Activated T-helper 17 cell treated with anti-CD3 and anti-CD28 coated beads, Interleukin-2, amount 50 U/mL, for 72 hours (primary cell): ENCODE measurements at regions not wholly inside any gene's neighbourhood (a gene's known extent, or its start where the extent isn't known, plus 50 kb on each side); places are given as distances from the start of the nearest gene placed in this dataset.
A peak's percentile ranks its signal among the peaks of the same experiment; 100 is the strongest.
"Not testable (repeated sequence)": the region's sequence is repeated elsewhere in the genome, so short reads cannot be mapped to it uniquely, and the experiment has no call there.

Experiments
- ATAC-seq: fragments of 150-1000 bp; cut with Tn5 transposase; replicated peaks from 2 replicates; pipeline ENCODE4 v1.10.0; 2021; ENCODE audit warnings: mild to moderate bottlenecking, moderate library complexity
- H3K27ac Mint-ChIP-seq: one replicate; pipeline ENCODE4 v1.8.0; 2022; ENCODE audit warnings: mixed read lengths
- H3K27me3 Mint-ChIP-seq: one replicate; pipeline ENCODE4 v1.8.0; 2022; ENCODE audit warnings: mixed read lengths
- H3K36me3 Mint-ChIP-seq: one replicate; pipeline ENCODE4 v1.8.0; 2022; ENCODE audit warnings: low read depth, mild to moderate bottlenecking, mixed read lengths
- H3K4me1 Mint-ChIP-seq: one replicate; pipeline ENCODE4 v1.8.0; 2022; ENCODE audit warnings: mixed read lengths
- H3K4me3 Mint-ChIP-seq: one replicate; pipeline ENCODE4 v1.8.0; 2022; ENCODE audit warnings: mild to moderate bottlenecking, mixed read lengths
- H3K9me3 Mint-ChIP-seq: one replicate; pipeline ENCODE4 v1.8.0; 2022; ENCODE audit warnings: mixed read lengths

DNA sequence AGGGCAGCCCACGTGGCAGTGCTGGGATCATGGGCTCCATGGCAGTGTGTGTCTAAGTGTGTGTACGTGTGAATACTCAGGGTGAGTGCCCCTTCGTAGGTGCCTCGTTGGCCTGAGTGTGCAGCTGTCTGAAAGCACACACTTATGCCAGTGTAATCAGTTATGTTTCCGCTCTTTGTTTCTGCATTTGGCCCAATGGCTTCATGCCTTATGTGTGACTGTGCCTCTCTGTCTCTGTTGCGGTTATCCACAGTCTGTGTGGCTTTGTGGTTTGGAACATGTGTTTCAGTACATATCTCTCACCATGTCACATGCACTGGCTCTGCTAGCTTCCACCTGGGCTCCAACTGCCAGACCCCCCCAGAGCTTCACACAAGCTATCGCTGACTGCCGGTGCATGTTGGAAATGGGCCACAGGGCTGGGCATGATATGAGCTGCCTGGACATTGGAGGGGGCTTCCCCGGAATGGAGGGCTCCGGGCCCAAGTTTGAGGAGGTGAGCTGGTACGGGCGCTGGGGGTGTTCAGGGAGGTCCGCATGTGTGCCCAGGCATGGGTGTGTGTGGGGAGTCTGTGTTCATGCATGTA lies 70.3 kb upstream of the TINAGL1 start:
- ATAC-seq: peak; percentile 73
- Mint-ChIP-seq H3K27ac (peak overlapping the region; percentile 47), H3K4me3 (no peak overlapping the region), H3K36me3 (no peaks in the 10 kb centered on the region), H3K4me1 (peaks cover 8% of the 10 kb centered on the region), H3K27me3 (peaks cover 22% of the 10 kb centered on the region), H3K9me3 (no peaks in the 10 kb centered on the region)

DNA sequence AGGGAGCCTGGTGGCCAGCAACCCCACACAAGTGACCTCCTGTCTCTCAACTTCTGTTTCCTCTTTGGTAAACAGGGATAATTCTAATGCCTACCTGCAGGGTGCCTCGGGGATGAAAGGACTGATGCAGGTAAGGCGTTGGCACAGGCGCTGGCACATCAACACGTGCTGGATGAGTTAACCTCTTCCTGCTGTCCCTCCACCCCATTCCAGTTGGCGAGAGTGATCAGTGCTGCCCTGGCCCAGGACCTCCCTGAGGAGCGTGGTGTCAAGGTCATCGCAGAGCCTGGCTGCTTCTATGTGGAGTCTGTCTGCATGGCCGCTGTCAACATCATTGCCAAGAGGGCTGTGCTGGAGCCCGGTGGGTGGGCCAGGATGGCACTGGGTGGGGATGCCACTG lies 69.1 kb upstream of the TINAGL1 start:
- no peaks in the 10 kb centered on the region for H3K36me3 Mint-ChIP-seq
- H3K4me3 Mint-ChIP-seq: no peak overlapping the region
- H3K4me1 Mint-ChIP-seq: peaks cover 8% of the 10 kb centered on the region
- H3K27me3 Mint-ChIP-seq: peaks cover 18% of the 10 kb centered on the region
- H3K9me3 Mint-ChIP-seq: no peaks in the 10 kb centered on the region
- no peak for ATAC-seq
- H3K27ac Mint-ChIP-seq: no peak overlapping the region

DNA sequence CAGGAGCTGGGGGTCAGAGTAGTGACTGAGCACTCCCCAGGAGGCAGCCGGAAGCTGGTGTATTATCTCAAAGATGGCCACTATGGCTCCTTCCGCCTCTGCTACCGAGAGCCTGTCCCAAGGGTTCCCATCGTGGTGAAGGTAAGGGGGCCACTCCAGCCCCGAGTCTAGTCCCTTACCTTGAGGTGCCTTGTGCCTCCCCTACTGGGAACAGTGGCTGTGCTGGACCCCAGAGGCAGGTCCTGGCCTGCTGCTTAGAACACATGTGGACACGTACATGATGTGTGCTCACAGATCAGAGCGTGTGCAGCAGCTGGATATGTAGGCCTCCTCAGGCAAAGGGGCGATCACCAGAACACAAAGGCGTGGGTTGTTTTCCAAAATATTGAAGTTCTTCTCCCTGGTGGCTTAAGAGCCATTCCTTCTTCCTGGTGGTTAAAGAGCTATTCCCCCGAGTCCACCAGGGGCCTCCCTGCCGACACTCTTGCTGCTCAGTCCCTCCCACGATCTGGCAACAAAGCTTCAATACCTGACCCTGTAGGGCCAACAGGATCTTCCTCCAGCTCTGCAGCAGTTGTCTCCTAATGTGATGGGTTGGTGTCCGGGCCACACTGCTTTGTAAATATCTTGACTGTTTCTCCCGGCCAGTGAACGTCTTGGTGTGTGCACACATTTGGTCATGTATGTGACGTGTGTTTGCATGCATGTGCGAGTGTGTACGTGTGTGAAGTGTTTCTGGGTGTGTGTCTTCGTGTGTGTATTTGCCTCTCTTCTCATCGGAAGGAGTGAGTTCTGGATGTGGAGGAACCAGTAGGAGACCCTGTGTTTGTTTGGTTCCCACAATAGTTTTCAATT lies 68.4 kb upstream of the TINAGL1 start:
- Mint-ChIP-seq H3K27ac (no peak overlapping the region), H3K27me3 (peaks cover 14% of the 10 kb centered on the region)
- no peak for ATAC-seq

DNA sequence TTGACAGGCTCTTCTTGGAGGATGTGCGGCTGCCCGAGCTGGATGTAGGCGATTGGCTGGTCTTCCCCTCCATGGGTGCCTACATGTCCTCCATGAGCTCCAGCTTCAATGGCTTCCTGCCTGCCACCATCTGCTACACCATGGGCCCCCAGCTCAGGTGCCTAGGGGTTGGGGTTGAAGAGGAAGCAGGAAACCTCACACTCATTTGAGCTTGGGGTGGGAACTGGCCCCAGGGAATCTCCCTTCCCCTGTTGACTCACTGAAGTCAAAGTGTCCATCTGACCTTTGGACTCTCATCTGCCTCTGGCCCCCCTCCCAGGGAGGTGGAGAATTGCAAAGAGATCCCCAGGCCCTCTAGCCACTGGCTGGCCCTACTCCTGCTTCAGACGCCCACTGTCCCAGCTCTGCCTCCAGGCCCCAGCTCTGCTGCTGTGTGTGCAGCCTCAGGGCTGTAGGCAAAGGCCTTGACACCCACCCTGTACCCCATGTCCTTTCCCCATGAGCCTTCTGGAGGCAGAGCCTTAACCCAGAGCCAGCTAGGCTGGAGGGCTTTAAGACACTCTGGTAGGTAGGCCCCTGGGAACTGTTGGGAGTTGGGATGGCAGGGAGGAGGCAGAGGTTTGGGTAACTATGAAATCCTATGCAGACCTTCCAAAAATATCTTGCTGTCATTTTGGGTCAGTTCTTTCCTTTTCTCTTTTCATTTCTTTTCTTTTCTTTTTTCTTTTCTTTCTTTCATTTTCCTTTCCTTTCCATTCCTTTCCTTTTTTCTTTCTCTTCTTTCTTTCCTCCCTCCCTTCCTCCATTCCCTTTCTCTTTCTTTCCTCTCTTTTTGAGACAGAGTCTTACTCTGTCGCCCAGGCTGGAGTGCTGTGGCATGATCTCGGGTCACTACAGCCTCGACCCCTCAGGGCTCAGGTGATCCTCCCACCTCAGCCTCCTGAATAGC lies 66.9 kb upstream of the TINAGL1 start:
- peaks cover 4% of the 10 kb centered on the region for H3K9me3 Mint-ChIP-seq
- H3K27ac Mint-ChIP-seq: peak overlapping the region; percentile 55
- peaks cover 14% of the 10 kb centered on the region for H3K27me3 Mint-ChIP-seq
- ATAC-seq: no peak
- H3K4me3 Mint-ChIP-seq: no peak overlapping the region
- peaks cover 8% of the 10 kb centered on the region for H3K4me1 Mint-ChIP-seq
- H3K36me3 Mint-ChIP-seq: no peaks in the 10 kb centered on the region

More for the DNA sequence above, 68.4 kb upstream of the TINAGL1 start:
- Mint-ChIP-seq H3K9me3 (no peaks in the 10 kb centered on the region), H3K4me3 (no peak overlapping the region), H3K4me1 (peaks cover 8% of the 10 kb centered on the region), H3K36me3 (no peaks in the 10 kb centered on the region)

DNA sequence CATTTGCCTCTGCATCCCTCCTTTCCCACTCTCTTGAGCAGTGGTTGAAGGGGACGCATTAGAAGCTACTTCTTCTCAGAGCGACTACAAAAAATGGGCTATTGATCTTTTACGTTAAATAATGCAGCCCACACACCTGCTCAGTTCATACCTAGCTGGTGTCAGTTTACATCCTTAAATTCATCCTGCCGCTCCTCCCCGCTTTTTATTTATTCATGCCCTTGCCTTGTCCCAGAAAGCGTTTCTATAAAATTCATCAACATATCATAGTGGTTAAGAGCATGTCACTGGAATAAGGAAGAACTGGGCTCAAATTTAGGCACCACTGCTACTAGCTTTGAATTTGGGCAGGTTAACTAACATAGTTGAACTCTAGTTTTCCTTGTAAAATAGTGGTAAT lies 66.0 kb upstream of the TINAGL1 start:
- H3K27ac Mint-ChIP-seq: no peak overlapping the region
- ATAC-seq: no peak
- H3K4me3 Mint-ChIP-seq: no peak overlapping the region
- no peaks in the 10 kb centered on the region for H3K36me3 Mint-ChIP-seq
- H3K9me3 Mint-ChIP-seq: peaks cover 4% of the 10 kb centered on the region
- H3K27me3 Mint-ChIP-seq: peaks cover 14% of the 10 kb centered on the region
- peaks cover 8% of the 10 kb centered on the region for H3K4me1 Mint-ChIP-seq

DNA sequence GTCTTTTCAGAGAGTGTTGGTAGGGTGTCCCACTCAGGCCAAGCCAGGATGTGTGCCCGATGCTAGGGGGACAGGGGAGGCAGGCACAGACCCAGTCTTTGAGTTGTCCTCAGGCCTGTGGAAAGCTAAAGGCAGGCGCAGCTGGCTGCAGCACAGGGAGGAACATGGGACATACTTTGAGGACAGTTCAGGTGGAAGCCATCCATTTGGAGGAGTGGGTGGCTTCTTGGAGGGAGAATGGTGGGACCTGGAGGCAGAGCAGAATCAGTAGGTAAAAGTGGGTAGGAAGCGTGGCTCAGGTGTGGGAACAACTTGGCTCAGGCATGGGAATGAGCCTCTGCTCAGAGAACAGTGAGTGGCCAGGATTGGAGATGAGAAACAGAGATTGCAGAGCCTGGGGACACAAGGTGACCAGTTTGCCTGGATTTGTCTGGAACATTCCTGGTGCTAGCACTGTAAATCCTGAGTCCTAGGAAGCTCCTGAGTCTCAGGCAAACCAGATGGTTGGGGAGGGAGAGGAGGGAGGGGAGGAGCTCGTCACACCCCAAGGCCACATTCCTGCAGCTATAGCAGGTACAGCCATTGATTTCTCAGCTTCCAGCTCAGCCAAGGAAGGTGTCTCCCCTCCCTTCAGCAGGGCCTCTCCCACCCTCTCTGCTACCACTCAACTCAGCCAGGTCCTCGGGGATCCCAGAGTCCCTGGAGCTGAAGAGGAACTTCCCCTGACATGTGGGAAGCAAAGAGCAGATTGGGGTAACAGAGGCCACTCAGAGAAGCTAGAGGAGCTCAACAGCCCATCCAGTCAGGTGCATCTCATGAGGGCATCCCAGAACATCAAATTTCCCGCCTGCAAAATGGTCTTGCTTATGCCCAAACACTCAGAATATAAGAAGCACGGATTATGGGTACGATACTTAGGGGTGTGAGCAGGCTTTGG lies 65.2 kb upstream of the TINAGL1 start:
- H3K4me3 Mint-ChIP-seq: no peak overlapping the region
- H3K36me3 Mint-ChIP-seq: no peaks in the 10 kb centered on the region
- peaks cover under 1% of the 10 kb centered on the region for H3K4me1 Mint-ChIP-seq
- H3K27ac Mint-ChIP-seq: no peak overlapping the region
- peaks cover 12% of the 10 kb centered on the region for H3K27me3 Mint-ChIP-seq
- peaks cover 4% of the 10 kb centered on the region for H3K9me3 Mint-ChIP-seq
- ATAC-seq: no peak

DNA sequence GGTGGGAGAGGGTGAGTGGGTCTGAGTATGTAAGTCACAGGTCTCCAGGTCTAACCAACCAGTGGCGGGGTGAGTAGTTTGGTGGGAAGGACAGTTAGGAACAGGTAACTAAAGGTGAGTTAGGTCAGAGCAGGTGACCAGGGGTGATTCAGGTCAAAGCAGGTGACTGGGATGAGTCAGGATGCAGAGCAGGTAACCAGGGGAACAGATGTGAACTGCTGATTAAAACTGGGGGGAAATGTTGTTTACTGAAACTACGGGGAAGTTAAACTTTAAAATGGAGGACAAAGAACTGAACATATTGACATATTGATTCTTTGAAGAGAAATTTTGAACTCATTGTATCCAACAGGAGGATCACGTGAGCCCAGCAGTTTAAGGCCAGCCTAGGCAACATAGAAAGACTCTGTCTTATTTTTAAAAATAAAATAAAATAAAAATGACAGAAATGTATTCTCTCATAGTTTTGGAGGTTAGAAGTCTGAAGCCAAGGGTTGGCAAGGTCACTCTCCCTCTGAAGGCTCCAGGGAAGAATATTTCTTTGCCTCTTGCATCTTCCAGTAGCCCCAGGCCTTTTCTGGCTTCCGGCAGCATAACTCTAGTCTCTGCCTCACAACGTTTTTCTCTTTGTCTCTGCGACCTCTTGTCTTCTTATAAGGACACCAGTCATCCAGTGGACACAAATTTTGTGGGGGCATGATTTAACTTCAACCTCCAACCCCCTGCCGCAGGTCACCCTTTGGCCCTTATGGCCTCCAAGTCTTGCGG lies 64.3 kb upstream of the TINAGL1 start:
- peaks cover 4% of the 10 kb centered on the region for H3K9me3 Mint-ChIP-seq
- no peak for ATAC-seq
- H3K27ac Mint-ChIP-seq: no peak overlapping the region
- peaks cover 11% of the 10 kb centered on the region for H3K27me3 Mint-ChIP-seq
- H3K4me3 Mint-ChIP-seq: no peak overlapping the region
- H3K4me1 Mint-ChIP-seq: no peaks in the 10 kb centered on the region
- H3K36me3 Mint-ChIP-seq: no peaks in the 10 kb centered on the region

DNA sequence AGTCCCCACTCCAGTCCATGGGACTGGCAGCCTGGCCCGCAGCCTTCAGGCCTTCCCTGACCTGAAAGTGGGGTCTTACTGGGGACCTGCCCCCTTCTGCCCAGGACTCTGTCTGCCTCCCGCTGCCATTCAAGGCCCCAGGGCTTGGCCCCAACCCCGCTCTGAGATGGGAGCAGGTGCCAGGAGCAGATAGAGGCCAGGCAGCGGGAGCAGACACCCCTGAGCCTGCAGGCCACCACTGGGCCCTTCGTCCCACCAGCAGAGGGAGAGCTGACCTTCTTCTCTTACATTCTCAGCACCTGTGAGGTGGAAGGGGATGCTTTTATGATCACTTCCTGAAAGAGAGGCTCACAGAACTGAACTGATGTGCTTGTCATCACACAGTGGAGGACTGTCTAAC lies 62.2 kb upstream of the TINAGL1 start:
- Mint-ChIP-seq H3K27ac (no peak overlapping the region), H3K9me3 (peaks cover 4% of the 10 kb centered on the region), H3K4me3 (no peak overlapping the region), H3K36me3 (no peaks in the 10 kb centered on the region), H3K4me1 (no peaks in the 10 kb centered on the region), H3K27me3 (peaks cover 8% of the 10 kb centered on the region)
- ATAC-seq: no peak

DNA sequence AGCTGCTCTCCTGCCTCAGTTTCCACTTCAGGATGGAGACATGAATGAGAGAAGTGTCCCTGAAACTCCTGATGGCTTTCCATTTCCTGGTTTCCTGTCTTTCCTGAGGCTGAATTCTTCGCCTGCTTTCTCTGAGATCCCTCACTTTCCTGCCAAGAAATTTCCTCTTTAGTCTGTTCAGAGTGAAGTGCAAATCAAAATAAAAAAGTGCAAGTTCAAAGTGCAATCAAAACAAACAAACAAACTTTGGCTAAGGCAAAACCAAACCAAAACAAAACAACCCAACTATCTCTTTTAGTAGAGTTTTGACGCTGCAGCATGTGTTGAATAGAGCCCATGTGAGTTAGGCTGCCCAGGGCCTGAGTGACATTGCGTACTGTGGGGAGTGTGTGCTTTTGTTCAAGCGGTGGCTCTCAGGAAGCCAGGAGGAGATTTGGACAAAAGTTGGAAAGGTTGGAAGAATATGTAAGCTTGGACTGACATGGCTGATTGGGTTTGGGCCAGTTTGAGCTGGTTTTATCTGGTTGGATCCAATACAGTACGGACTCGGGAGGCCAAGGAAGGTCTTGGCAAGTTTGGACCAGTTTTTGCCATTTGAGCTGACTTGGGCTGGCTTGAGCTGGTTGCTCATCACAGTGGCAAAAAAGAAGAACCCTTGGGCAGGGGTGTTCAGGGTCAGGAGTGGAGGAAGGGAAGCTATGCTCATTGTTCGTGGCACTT lies 61.1 kb upstream of the TINAGL1 start:
- Mint-ChIP-seq H3K9me3 (peaks cover 7% of the 10 kb centered on the region), H3K27me3 (peaks cover 8% of the 10 kb centered on the region), H3K4me1 (no peaks in the 10 kb centered on the region), H3K27ac (no peak overlapping the region), H3K36me3 (no peaks in the 10 kb centered on the region), H3K4me3 (no peak overlapping the region)
- no peak for ATAC-seq

DNA sequence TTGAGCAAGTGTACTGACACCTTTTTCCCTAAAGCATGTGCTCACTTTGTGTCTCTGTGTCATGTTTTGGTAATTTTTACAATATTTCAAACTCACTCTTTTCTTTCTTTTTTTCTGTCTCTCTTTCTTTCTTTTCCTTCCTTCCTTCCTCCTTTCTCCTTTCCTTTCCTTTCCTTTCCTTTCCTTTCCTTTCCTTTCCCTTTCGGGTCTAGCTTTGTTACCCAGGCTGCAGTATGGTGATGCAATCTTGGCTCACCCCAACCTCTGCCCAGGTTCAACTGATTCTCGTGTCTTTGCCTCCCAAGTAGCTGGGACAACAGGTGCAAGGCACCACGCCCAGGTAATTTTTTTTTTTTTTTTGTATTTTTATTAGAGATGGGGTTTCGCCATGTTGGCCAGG lies 60.4 kb upstream of the TINAGL1 start:
- no peak for ATAC-seq
- H3K4me1 Mint-ChIP-seq: no peaks in the 10 kb centered on the region
- H3K27ac Mint-ChIP-seq: no peak overlapping the region

DNA sequence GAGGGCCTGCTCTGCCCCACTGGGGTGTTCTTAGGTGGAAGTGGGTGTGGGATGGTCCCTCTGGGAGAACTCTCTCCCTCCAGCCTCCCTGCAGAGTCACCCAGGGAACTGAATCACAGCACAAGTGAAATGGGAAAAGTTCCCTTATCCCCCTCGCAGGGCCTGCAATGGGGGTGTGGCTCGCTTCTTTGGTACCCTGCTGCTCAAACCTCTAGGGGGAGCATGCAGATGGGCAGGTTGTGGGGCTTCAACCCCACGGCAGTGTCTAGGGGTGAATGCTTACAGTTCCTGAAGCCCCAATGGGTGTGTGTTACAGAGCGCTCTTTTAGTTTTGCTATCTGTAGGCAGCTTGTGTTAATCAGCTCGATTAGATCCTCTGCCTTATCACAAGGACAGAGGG lies 59.0 kb upstream of the TINAGL1 start:
- H3K4me1 Mint-ChIP-seq: no peaks in the 10 kb centered on the region

More for the DNA sequence above, 60.4 kb upstream of the TINAGL1 start:
- peaks cover 8% of the 10 kb centered on the region for H3K27me3 Mint-ChIP-seq
- no peak overlapping the region for H3K4me3 Mint-ChIP-seq
- H3K36me3 Mint-ChIP-seq: no peaks in the 10 kb centered on the region
- H3K9me3 Mint-ChIP-seq: peaks cover 11% of the 10 kb centered on the region

DNA sequence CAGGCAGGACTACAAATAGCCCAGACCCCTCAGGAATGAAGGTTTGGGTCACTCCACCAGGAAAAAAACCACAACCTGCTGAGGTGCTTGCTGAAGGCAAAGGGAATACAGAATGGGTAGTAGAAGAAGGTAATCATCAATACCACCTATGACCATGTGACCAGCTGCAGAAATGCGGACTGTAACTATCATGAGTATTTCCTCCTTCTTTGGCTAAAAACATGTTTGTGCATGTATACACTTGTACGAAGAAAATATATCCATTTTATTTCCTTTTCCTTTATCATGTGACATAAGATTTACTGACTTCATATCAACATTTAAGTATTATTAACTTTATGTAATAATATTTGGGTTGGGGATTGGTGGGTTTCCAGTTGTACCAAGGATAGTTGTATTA lies 58.3 kb upstream of the TINAGL1 start:
- H3K27ac Mint-ChIP-seq, H3K4me3 Mint-ChIP-seq, H3K36me3 Mint-ChIP-seq, ATAC-seq, H3K4me1 Mint-ChIP-seq: not testable (repeated sequence)
- Mint-ChIP-seq H3K9me3 (peaks cover 11% of the 10 kb centered on the region), H3K27me3 (peaks cover 13% of the 10 kb centered on the region)

More for the DNA sequence above, 59.0 kb upstream of the TINAGL1 start:
- ATAC-seq: no peak
- peaks cover 11% of the 10 kb centered on the region for H3K9me3 Mint-ChIP-seq
- no peak overlapping the region for H3K4me3 Mint-ChIP-seq
- H3K36me3 Mint-ChIP-seq: no peaks in the 10 kb centered on the region
- H3K27me3 Mint-ChIP-seq: peaks cover 13% of the 10 kb centered on the region
- H3K27ac Mint-ChIP-seq: no peak overlapping the region
